H1 (cell line): ENCODE measurements at regions not wholly inside any gene's neighbourhood (a gene's known extent, or its start where the extent isn't known, plus 50 kb on each side); places are given as distances from the start of the nearest gene placed in this dataset.

ENCODE experiments used
- CTCF ChIA-PET: fragments of 300-600 bp; sonication (Branson Sonifier 250); formaldehyde crosslinking; loops from one replicate; lab custom pipeline; 2021; ENCODE audit not compliant: partially characterized antibody; lab: Charles Lee
- POLR2A ChIA-PET: fragments of 300-600 bp; sonication (Branson Sonifier 250); formaldehyde crosslinking; loops from one replicate; lab custom pipeline; 2021; ENCODE audit warnings: inconsistent platforms; ENCODE audit not compliant: partially characterized antibody; lab: Charles Lee
- DNase-seq, 2 experiments: peaks; one replicate each; pipeline versions ENCODE4 v3.0.0 to v3.0.0-alpha.2; 2010 to 2022; ENCODE audit warnings: low spot score in 2 of 2, low read depth in 1 of 2, mixed read lengths in 1 of 2
- FAIRE-seq: peaks from 2 replicates; lab custom pipeline; 2011; peaks lifted over from hg19 to GRCh38; lab: Jason Lieb, UNC
- H2AFZ ChIP-seq: 2 replicates; pipeline ENCODE4 v1.8.1; 2012; ENCODE audit warnings: low read length, inconsistent platforms
- H2AK5ac ChIP-seq: 2 replicates; pipeline ENCODE4 v1.6.1; 2013; ENCODE audit warnings: low read depth, low read length
- H2BK120ac ChIP-seq: replicated peaks from 2 replicates; pipeline ENCODE3; 2013; ENCODE audit warnings: low read depth, low read length, inconsistent platforms
- H2BK12ac ChIP-seq: 2 replicates; pipeline ENCODE4 v1.6.1; 2013; ENCODE audit warnings: low read depth, low read length
- H2BK15ac ChIP-seq: 2 replicates; pipeline ENCODE4 v1.6.1; 2013; ENCODE audit warnings: low read length
- H2BK20ac ChIP-seq: 2 replicates; pipeline ENCODE4 v1.6.1; 2013; ENCODE audit warnings: low read length
- H2BK5ac ChIP-seq: 2 replicates; pipeline ENCODE4 v1.6.1; 2013; ENCODE audit warnings: low read depth, low read length
- H3K14ac ChIP-seq: 2 replicates; pipeline ENCODE4 v1.6.1; 2013; ENCODE audit warnings: inconsistent platforms; ENCODE audit not compliant: insufficient read length
- H3K18ac ChIP-seq: 2 replicates; pipeline ENCODE4 v1.6.1; 2013; ENCODE audit warnings: low read length; ENCODE audit errors: extremely low read depth
- H3K23ac ChIP-seq: 2 replicates; pipeline ENCODE4 v1.6.1; 2013; ENCODE audit warnings: inconsistent platforms; ENCODE audit not compliant: insufficient read length
- H3K23me2 ChIP-seq: 2 replicates; pipeline ENCODE4 v1.6.1; 2013; ENCODE audit warnings: low read depth, low read length
- H3K27ac ChIP-seq: 2 replicates; pipeline ENCODE4 v1.6.1; 2011; ENCODE audit warnings: low read depth, low read length, inconsistent platforms
- H3K27me3 ChIP-seq, 4 experiments: replicated peaks in 1 of 4; 1 replicate in 1 of 4; 2 replicates in 3 of 4; pipeline versions ENCODE4 v1.6.1 to v1.8.1; 2011 to 2013; ENCODE audit warnings: low read length in 3 of 4, mild to moderate bottlenecking in 3 of 4, inconsistent platforms in 2 of 4, mixed read lengths in 2 of 4, moderate library complexity in 1 of 4; ENCODE audit not compliant: control insufficient read depth in 3 of 4, insufficient read depth in 3 of 4; ENCODE audit errors: extremely low read depth in 1 of 4
- H3K36me3 ChIP-seq, 4 experiments: 2 replicates each; pipeline versions ENCODE4 v1.6.1 to v1.8.1; 2011 to 2013; ENCODE audit warnings: mild to moderate bottlenecking in 4 of 4, low read length in 3 of 4, moderate library complexity in 2 of 4, control low read depth in 1 of 4, inconsistent platforms in 1 of 4; ENCODE audit not compliant: insufficient read depth in 4 of 4, control insufficient read depth in 2 of 4
- H3K4ac ChIP-seq: replicated peaks from 2 replicates; pipeline ENCODE3; 2013; ENCODE audit warnings: low read length, low read depth, mixed read lengths, inconsistent platforms; ENCODE audit not compliant: insufficient read length
- H3K4me1 ChIP-seq, 4 experiments: replicated peaks in 1 of 4; 1 replicate in 1 of 4; 2 replicates in 3 of 4; pipeline versions ENCODE4 v1.6.1 to v1.8.1; 2011 to 2013; ENCODE audit warnings: low read length in 3 of 4, inconsistent platforms in 2 of 4, mixed read lengths in 1 of 4; ENCODE audit not compliant: insufficient read depth in 4 of 4, control insufficient read depth in 3 of 4
- H3K4me2 ChIP-seq, 2 experiments: 2 replicates each; pipeline versions ENCODE4 v1.6.1 to v1.8.1; 2011 to 2013; ENCODE audit warnings: low read depth in 2 of 2, low read length in 2 of 2, control low read depth in 1 of 2, inconsistent platforms in 1 of 2, mild to moderate bottlenecking in 1 of 2; ENCODE audit not compliant: insufficient read depth in 1 of 2
- H3K4me3 ChIP-seq, 4 experiments: fragments of 200-600, 300-600 bp in 1 of 4; sonication (generic), shearing (Covaris generic), sonication (Bioruptor Twin) in 1 of 4; 2 replicates each; pipeline versions ENCODE4 v1.5.1 to v1.8.1; 2011 to 2016; ENCODE audit warnings: low read length in 4 of 4, low read depth in 3 of 4, control low read depth in 2 of 4, inconsistent platforms in 2 of 4, mild to moderate bottlenecking in 2 of 4, mixed read lengths in 1 of 4, moderate library complexity in 1 of 4; ENCODE audit not compliant: insufficient read depth in 2 of 4; ENCODE audit errors: extremely low read depth in 1 of 4
- H3K56ac ChIP-seq: replicated peaks from 2 replicates; pipeline ENCODE3; 2013; ENCODE audit warnings: low read depth, mild to moderate bottlenecking, mixed read lengths, low read length, inconsistent platforms; ENCODE audit not compliant: insufficient read length
- H3K79me1 ChIP-seq: 2 replicates; pipeline ENCODE4 v1.6.1; 2013; ENCODE audit warnings: low read depth, low read length, control low read depth
- H3K79me2 ChIP-seq, 2 experiments: 2 replicates each; pipeline versions ENCODE4 v1.6.1 to v1.8.1; 2012 to 2013; ENCODE audit warnings: low read length in 2 of 2, mild to moderate bottlenecking in 2 of 2, inconsistent platforms in 1 of 2; ENCODE audit not compliant: insufficient read depth in 2 of 2, control insufficient read depth in 1 of 2
- H3K9ac ChIP-seq, 4 experiments: replicated peaks in 1 of 4; 1 replicate in 1 of 4; 2 replicates in 3 of 4; pipeline versions ENCODE4 v1.6.1 to v1.8.1; 2011 to 2013; ENCODE audit warnings: low read depth in 3 of 4, low read length in 3 of 4, control low read depth in 2 of 4, mild to moderate bottlenecking in 2 of 4, moderate library complexity in 2 of 4, inconsistent platforms in 1 of 4; ENCODE audit errors: extremely low read depth in 1 of 4
- H3K9me3 ChIP-seq, 2 experiments: 2 replicates each; pipeline versions ENCODE4 v1.6.1 to v1.8.1; 2012 to 2013; ENCODE audit warnings: mild to moderate bottlenecking in 2 of 2, moderate library complexity in 2 of 2, control low read depth in 1 of 2, inconsistent platforms in 1 of 2, low read depth in 1 of 2, low read length in 1 of 2, mixed read lengths in 1 of 2; ENCODE audit not compliant: insufficient read depth in 2 of 2
- H4K20me1 ChIP-seq, 2 experiments: replicated peaks in 1 of 2; 2 replicates each; pipeline versions ENCODE3 to v1.8.1; 2011 to 2013; ENCODE audit warnings: inconsistent platforms in 2 of 2, low read length in 2 of 2, mild to moderate bottlenecking in 1 of 2; ENCODE audit not compliant: insufficient read depth in 2 of 2, control insufficient read depth in 1 of 2
- H4K5ac ChIP-seq: 2 replicates; pipeline ENCODE4 v1.6.1; 2013; ENCODE audit warnings: low read length, low read depth, mixed read lengths, inconsistent platforms; ENCODE audit not compliant: insufficient read length
- H4K8ac ChIP-seq: 2 replicates; pipeline ENCODE4 v1.8.0; 2013; ENCODE audit warnings: mild to moderate bottlenecking, moderate library complexity, low read length, inconsistent platforms; ENCODE audit not compliant: insufficient read depth; ENCODE audit errors: extremely low read depth
- H4K91ac ChIP-seq: replicated peaks from 2 replicates; pipeline ENCODE3; 2013; ENCODE audit warnings: low read length, mixed read lengths, inconsistent platforms; ENCODE audit not compliant: insufficient read length
- JUND ChIP-seq: IDR thresholded peaks from 2 replicates; pipeline ENCODE4 v1.6.1; 2011; ENCODE audit warnings: mild to moderate bottlenecking, improper control_type of control experiment, low read length
- KDM5A ChIP-seq: fragments of 200-600 bp; IDR thresholded peaks from 2 replicates; pipeline ENCODE4 v1.7.1; 2012; ENCODE audit warnings: mild to moderate bottlenecking, low read length, inconsistent platforms, mixed read lengths
- POU5F1 ChIP-seq: IDR thresholded peaks from 2 replicates; pipeline ENCODE4 v1.6.1; 2011; ENCODE audit warnings: low read depth, mild to moderate bottlenecking, low read length, moderate library complexity
- TAF7 ChIP-seq: optimal IDR thresholded peaks from 2 replicates; pipeline ENCODE3; 2011; ENCODE audit warnings: low read depth, mild to moderate bottlenecking, inconsistent platforms, low read length, moderate library complexity, borderline replicate concordance
- YY1 ChIP-seq: IDR thresholded peaks from 2 replicates; pipeline ENCODE4 v1.6.1; 2011; ENCODE audit warnings: low read depth, mild to moderate bottlenecking, low read length
- ZNF274 ChIP-seq: IDR thresholded peaks from 2 replicates; pipeline ENCODE4 v1.7.0; 2012; ENCODE audit warnings: low read length, borderline replicate concordance; ENCODE audit errors: extremely low read depth
- WGBS, 2 experiments: shearing (Covaris generic) in 1 of 2; methylation state at CpG; one replicate each; pipeline versions ENCODE4 v1.1.6 to v1.1.7; 2013 to 2015; ENCODE audit warnings: low lambda C conversion rate in 2 of 2, mixed read lengths in 2 of 2, inconsistent platforms in 1 of 2, low coverage in 1 of 2, missing lambda C conversion rate in 1 of 2; ENCODE audit not compliant: insufficient replicate concordance in 2 of 2, insufficient coverage in 1 of 2, insufficient read length in 1 of 2; ENCODE audit errors: extremely low coverage in 1 of 2, missing lambda C conversion rate in 1 of 2; 5-methylcytosine and 5-hydroxymethylcytosine counted together

DNA sequence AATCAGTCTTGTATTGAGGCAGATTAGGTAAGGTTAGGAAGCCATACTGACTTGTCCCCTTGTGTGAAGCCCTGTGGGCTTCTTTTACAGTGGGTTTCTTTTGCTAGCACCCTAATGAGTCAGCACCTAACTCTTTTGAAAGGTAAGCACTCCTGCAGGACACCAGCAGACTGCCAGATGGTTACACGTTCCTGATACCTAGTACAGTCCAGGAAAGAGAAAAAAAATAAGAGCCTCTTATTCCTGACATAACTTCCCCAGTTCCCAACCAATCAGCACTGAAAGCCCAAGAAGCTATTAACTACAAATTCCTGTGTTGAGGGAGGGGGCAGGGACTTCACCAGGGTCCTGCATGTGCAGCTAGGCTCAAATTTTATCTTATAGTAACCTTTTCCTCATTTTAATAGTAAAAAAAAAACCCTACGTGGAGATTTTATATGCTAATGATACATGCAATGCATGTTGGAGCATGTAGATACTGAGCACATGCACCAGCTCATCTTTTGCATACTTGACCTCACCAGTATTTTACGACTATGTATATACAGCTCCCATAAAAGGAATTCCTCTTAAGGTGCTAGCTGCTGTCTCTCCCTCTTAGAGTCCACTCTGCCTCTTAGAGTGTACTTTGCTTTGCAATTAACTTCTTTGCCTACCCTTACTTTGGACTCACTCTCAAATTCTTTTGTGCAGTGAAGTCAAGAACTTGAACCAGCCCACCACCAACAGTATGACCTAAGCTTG lies 84.7 kb upstream of the RORB start:
- Histone ChIP-seq H3K27ac (no peak overlapping the region), H4K5ac (no peak overlapping the region), H3K4me3 (no peak overlapping the region), H2BK15ac (no peak overlapping the region), H3K36me3 (no peaks in the 10 kb centered on the region), H3K4me2 (no peak overlapping the region), H3K79me2 (no peaks in the 10 kb centered on the region), H3K79me1 (no peaks in the 10 kb centered on the region), H3K9me3 (no peaks in the 10 kb centered on the region; a peak in 1 of 4 replicates), H2AFZ (no peak overlapping the region), H2BK20ac (no peak overlapping the region), H4K91ac (no peak overlapping the region), H2BK5ac (no peak overlapping the region), H3K27me3 (no peaks in the 10 kb centered on the region; a peak in 1 of 7 replicates), H3K9ac (no peak overlapping the region), H3K23ac (no peak overlapping the region), H2BK120ac (no peak overlapping the region), H3K4ac (no peak overlapping the region), H2AK5ac (no peak overlapping the region), H4K8ac (no peak overlapping the region), H2BK12ac (0 out of 2 replicates have a peak overlapping the region, but pooled peaks have one; percentile 42), H3K18ac (no peak overlapping the region), H3K4me1 (no peaks in the 10 kb centered on the region), H3K14ac (no peak overlapping the region), H4K20me1 (no peaks in the 10 kb centered on the region), H3K23me2 (no peaks in the 10 kb centered on the region), H3K56ac (no peak overlapping the region)
- WGBS, 2 experiments = 87% methylated on average over 3 of the region's 3 CpGs; no CpG with 5 or more reads in 1 of the 2 experiments
- ChIA-PET CTCF (interaction anchor here (1.2 to 1.7 kb wide), 2 partner anchors 9 to 158 kb away, joined by 3 read pairs; no protein-coding TSS in a partner anchor), POLR2A (no interaction called here)
- FAIRE-seq (no peak), DNase-seq (no peak)
- TF ChIP-seq YY1 = no peak
- no peak for TF ChIP-seq JUND
- no peak for TF ChIP-seq POU5F1
- no peak for TF ChIP-seq TAF7
- no peak for TF ChIP-seq KDM5A
- TF ChIP-seq ZNF274 = no peak
